GM21737 (cell line): ENCODE measurements at regions not wholly inside any gene's neighbourhood (a gene's known extent, or its start where the extent isn't known, plus 50 kb on each side); places are given as distances from the start of the nearest gene placed in this dataset.
"Not testable (repeated sequence)": the region's sequence is repeated elsewhere in the genome, so short reads cannot be mapped to it uniquely, and the experiment has no call there.

Experiments
- ATAC-seq: cut with Tn5 transposase; IDR thresholded peaks from one replicate; pipeline ENCODE4 v1.9.1; 2021; ENCODE audit warnings: mild to moderate bottlenecking, moderate library complexity; ENCODE audit not compliant: unreplicated experiment

GRCh38 chr2:150267651-150268415 is 219.6 kb downstream of the RND3 start:
- ATAC-seq: no peak

- no peak for ATAC-seq
Observed at GRCh38 chr2:150266931-150267330, 220.5 kb downstream of the RND3 start.

- ATAC-seq: no peak
Observed at GRCh38 chr2:150264442-150264841, 223.0 kb downstream of the RND3 start.

GRCh38 chr2:150261691-150262090 is 225.8 kb downstream of the RND3 start:
- ATAC-seq: no peak

- ATAC-seq: no peak
Observed at GRCh38 chr2:150260636-150261035, 226.8 kb downstream of the RND3 start.

- ATAC-seq: no peak
Observed at GRCh38 chr2:150259746-150260145, 227.7 kb downstream of the RND3 start.

- ATAC-seq: no peak
Observed at GRCh38 chr2:150258781-150259307, 228.6 kb downstream of the RND3 start.

- no peak for ATAC-seq
Observed at GRCh38 chr2:150256736-150257135, 230.7 kb downstream of the RND3 start.

- no peak for ATAC-seq
Observed at GRCh38 chr2:150255528-150255927, 231.9 kb downstream of the RND3 start.

- not testable (repeated sequence) for ATAC-seq
Observed at GRCh38 chr2:150249735-150250134, 237.7 kb downstream of the RND3 start.

- ATAC-seq: no peak
Observed at GRCh38 chr2:150247481-150247880, 240.0 kb downstream of the RND3 start.

- ATAC-seq: no peak
Observed at GRCh38 chr2:150234787-150235446, 252.6 kb downstream of the RND3 start.

GRCh38 chr2:150232871-150233270 is 254.6 kb downstream of the RND3 start:
- ATAC-seq: no peak

- ATAC-seq: no peak
Observed at GRCh38 chr2:150232321-150232720, 255.1 kb downstream of the RND3 start.

- no peak for ATAC-seq
Observed at GRCh38 chr2:150230616-150231015, 256.9 kb downstream of the RND3 start.

GRCh38 chr2:150230004-150230403 is 257.5 kb downstream of the RND3 start:
- no peak for ATAC-seq

GRCh38 chr2:150228936-150229335 is 258.5 kb downstream of the RND3 start:
- no peak for ATAC-seq

- no peak for ATAC-seq
Observed at GRCh38 chr2:150225030-150225429, 262.4 kb downstream of the RND3 start.

GRCh38 chr2:150224321-150224720 is 263.1 kb downstream of the RND3 start:
- ATAC-seq: no peak

- no peak for ATAC-seq
Observed at GRCh38 chr2:150222942-150223341, 264.5 kb downstream of the RND3 start.

- no peak for ATAC-seq
Observed at GRCh38 chr2:150222379-150222778, 265.1 kb downstream of the RND3 start.

GRCh38 chr2:150219861-150220260 is 267.6 kb downstream of the RND3 start:
- ATAC-seq: no peak
